ENCODE measurements at regions not wholly inside any gene's neighbourhood (a gene's known extent, or its start where the extent isn't known, plus 50 kb on each side); places are given as distances from the start of the nearest gene placed in this dataset.
"Not testable (repeated sequence)": the region's sequence is repeated elsewhere in the genome, so short reads cannot be mapped to it uniquely, and the experiment has no call there.

- no peak for DNase-seq
Measured at GRCh38 chr13:88622362-88622973, 951.3 kb downstream of the SLITRK5 start.

GRCh38 chr13:88623150-88623549, 952.0 kb downstream of the SLITRK5 start:
- no peak for DNase-seq

- DNase-seq = no peak
Measured at GRCh38 chr13:88627071-88627470, 955.9 kb downstream of the SLITRK5 start.

- no peak for DNase-seq
Measured at GRCh38 chr13:88628882-88629281, 957.7 kb downstream of the SLITRK5 start.

- DNase-seq = no peak
Measured at GRCh38 chr13:88637935-88638334, 966.8 kb downstream of the SLITRK5 start.

GRCh38 chr13:88643233-88643632, 972.1 kb downstream of the SLITRK5 start:
- no peak for DNase-seq

- no peak for DNase-seq
Measured at GRCh38 chr13:88648598-88649373, 977.6 kb downstream of the SLITRK5 start.

GRCh38 chr13:88649855-88650254, 978.7 kb downstream of the SLITRK5 start:
- DNase-seq = no peak

- no peak for DNase-seq
Measured at GRCh38 chr13:88651531-88651930, 980.4 kb downstream of the SLITRK5 start.

GRCh38 chr13:88656751-88657150, 985.6 kb downstream of the SLITRK5 start:
- no peak for DNase-seq

GRCh38 chr13:88670509-88670908, 999.3 kb downstream of the SLITRK5 start:
- DNase-seq = no peak

GRCh38 chr13:88674841-88675240, 1003.7 kb downstream of the SLITRK5 start:
- no peak for DNase-seq

GRCh38 chr13:88675347-88675996, 1004.3 kb downstream of the SLITRK5 start:
- no peak for DNase-seq

GRCh38 chr13:88676016-88676415, 1004.8 kb downstream of the SLITRK5 start:
- DNase-seq = no peak

- no peak for DNase-seq
Measured at GRCh38 chr13:88685459-88685858, 1014.3 kb downstream of the SLITRK5 start.

GRCh38 chr13:88701551-88701950, 1030.4 kb downstream of the SLITRK5 start:
- DNase-seq = no peak

GRCh38 chr13:88704600-88705275, 1033.6 kb downstream of the SLITRK5 start:
- no peak for DNase-seq

- no peak for DNase-seq
Measured at GRCh38 chr13:88707646-88708045, 1036.5 kb downstream of the SLITRK5 start.

GRCh38 chr13:88717946-88718345, 1046.8 kb downstream of the SLITRK5 start:
- DNase-seq = no peak

GRCh38 chr13:88718781-88719180, 1047.6 kb downstream of the SLITRK5 start:
- no peak for DNase-seq

GRCh38 chr13:88726075-88726474, 1054.9 kb downstream of the SLITRK5 start:
- no peak for DNase-seq

GRCh38 chr13:88727236-88727635, 1056.1 kb downstream of the SLITRK5 start:
- DNase-seq = not testable (repeated sequence)

- DNase-seq = no peak
Measured at GRCh38 chr13:88729605-88730004, 1058.4 kb downstream of the SLITRK5 start.
